ENCODE measurements at regions not wholly inside any gene's neighbourhood (a gene's known extent, or its start where the extent isn't known, plus 50 kb on each side); places are given as distances from the start of the nearest gene placed in this dataset.

DNA sequence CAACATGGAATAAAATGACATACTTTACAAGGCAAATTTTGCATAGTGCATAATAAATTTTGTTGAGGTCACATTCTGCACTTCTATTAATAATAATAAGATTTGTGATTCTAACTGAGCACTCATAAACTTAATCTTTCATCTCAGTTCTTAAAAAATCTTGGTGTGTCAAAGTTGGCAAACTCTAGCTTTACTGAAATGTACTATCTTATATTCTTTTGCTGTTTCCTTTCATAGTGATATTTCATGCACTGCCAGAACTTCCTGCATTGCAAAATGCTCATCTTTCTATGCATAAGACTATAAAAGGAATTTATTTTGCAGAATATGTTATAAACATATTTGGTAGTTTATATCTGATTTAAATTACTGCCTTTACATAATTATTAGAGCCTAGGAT, 797.6 kb downstream of the ADGRL2 start:
- peaks cover 6% of the 10 kb centered on the region for H3K9me3 Mint-ChIP-seq (ENCODE audit: unreplicated experiment)
- H3K27ac Mint-ChIP-seq (ENCODE audit: unreplicated experiment), result no peak overlapping the region
- TF ChIP-seq, protein P1, sequence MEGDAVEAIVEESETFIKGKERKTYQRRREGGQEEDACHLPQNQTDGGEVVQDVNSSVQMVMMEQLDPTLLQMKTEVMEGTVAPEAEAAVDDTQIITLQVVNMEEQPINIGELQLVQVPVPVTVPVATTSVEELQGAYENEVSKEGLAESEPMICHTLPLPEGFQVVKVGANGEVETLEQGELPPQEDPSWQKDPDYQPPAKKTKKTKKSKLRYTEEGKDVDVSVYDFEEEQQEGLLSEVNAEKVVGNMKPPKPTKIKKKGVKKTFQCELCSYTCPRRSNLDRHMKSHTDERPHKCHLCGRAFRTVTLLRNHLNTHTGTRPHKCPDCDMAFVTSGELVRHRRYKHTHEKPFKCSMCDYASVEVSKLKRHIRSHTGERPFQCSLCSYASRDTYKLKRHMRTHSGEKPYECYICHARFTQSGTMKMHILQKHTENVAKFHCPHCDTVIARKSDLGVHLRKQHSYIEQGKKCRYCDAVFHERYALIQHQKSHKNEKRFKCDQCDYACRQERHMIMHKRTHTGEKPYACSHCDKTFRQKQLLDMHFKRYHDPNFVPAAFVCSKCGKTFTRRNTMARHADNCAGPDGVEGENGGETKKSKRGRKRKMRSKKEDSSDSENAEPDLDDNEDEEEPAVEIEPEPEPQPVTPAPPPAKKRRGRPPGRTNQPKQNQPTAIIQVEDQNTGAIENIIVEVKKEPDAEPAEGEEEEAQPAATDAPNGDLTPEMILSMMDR (IDR thresholded peaks at IDR 0.05), result no peak
- DNase-seq (ENCODE audit: extremely low spot score, unreplicated experiment), result no peak
- H3K4me1 Mint-ChIP-seq (ENCODE audit: unreplicated experiment), result peaks cover 17% of the 10 kb centered on the region
- no peaks in the 10 kb centered on the region for H3K27me3 Mint-ChIP-seq (ENCODE audit: unreplicated experiment)
- H3K4me3 Mint-ChIP-seq (ENCODE audit: unreplicated experiment), result no peak overlapping the region
- peaks cover 2% of the 10 kb centered on the region for H3K36me3 Mint-ChIP-seq (ENCODE audit: unreplicated experiment)

DNA sequence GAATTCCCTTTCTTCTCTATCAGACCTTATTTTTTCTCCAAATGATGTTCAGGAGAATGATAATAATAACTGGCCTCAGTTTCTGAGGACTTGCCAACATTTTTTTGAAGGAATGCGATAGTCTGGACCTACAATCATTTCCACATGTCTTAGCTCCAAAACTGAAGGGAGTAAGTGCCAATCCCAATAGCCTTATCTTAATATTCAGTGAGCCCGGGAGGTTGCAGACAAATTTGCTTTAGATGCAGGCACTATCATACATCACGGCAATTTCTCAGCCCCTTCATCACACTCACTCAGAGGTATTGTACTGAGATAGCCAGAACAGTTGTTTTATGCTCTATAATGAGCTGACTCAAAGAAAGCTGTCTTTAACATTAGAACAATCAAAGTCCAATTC, 796.9 kb downstream of the ADGRL2 start:
- DNase-seq (ENCODE audit: extremely low spot score, unreplicated experiment), result no peak
- Mint-ChIP-seq H3K4me1 (ENCODE audit: unreplicated experiment) (peaks cover 17% of the 10 kb centered on the region), H3K36me3 (ENCODE audit: unreplicated experiment) (peaks cover 2% of the 10 kb centered on the region), H3K27ac (ENCODE audit: unreplicated experiment) (no peak overlapping the region), H3K27me3 (ENCODE audit: unreplicated experiment) (no peaks in the 10 kb centered on the region), H3K4me3 (ENCODE audit: unreplicated experiment) (no peak overlapping the region), H3K9me3 (ENCODE audit: unreplicated experiment) (peaks cover 6% of the 10 kb centered on the region)
- TF ChIP-seq, protein P1 (IDR thresholded peaks at IDR 0.05), result no peak

GRCh38 chr1:82597141-82597540, 796.4 kb downstream of the ADGRL2 start:
- TF ChIP-seq, protein P1 (IDR thresholded peaks at IDR 0.05), result no peak

GRCh38 chr1:82593561-82593960, 792.8 kb downstream of the ADGRL2 start:
- Mint-ChIP-seq H3K27me3 (ENCODE audit: unreplicated experiment) (no peaks in the 10 kb centered on the region), H3K4me1 (ENCODE audit: unreplicated experiment) (peaks cover 17% of the 10 kb centered on the region), H3K36me3 (ENCODE audit: unreplicated experiment) (no peaks in the 10 kb centered on the region), H3K27ac (ENCODE audit: unreplicated experiment) (no peak overlapping the region), H3K4me3 (ENCODE audit: unreplicated experiment) (no peak overlapping the region), H3K9me3 (ENCODE audit: unreplicated experiment) (no peaks in the 10 kb centered on the region)
- TF ChIP-seq, protein P1 (IDR thresholded peaks at IDR 0.05), result no peak
- DNase-seq (ENCODE audit: extremely low spot score, unreplicated experiment), result no peak

More at GRCh38 chr1:82597141-82597540, 796.4 kb downstream of the ADGRL2 start:
- no peak for DNase-seq (ENCODE audit: extremely low spot score, unreplicated experiment)
- Mint-ChIP-seq H3K9me3 (ENCODE audit: unreplicated experiment) (peaks cover 6% of the 10 kb centered on the region), H3K4me1 (ENCODE audit: unreplicated experiment) (peaks cover 17% of the 10 kb centered on the region), H3K4me3 (ENCODE audit: unreplicated experiment) (no peak overlapping the region), H3K36me3 (ENCODE audit: unreplicated experiment) (peaks cover 2% of the 10 kb centered on the region), H3K27me3 (ENCODE audit: unreplicated experiment) (no peaks in the 10 kb centered on the region), H3K27ac (ENCODE audit: unreplicated experiment) (no peak overlapping the region)

GRCh38 chr1:82589588-82589987, 788.9 kb downstream of the ADGRL2 start:
- TF ChIP-seq, protein P1 (IDR thresholded peaks at IDR 0.05), result no peak
- H3K27ac Mint-ChIP-seq (ENCODE audit: unreplicated experiment), result no peak overlapping the region
- H3K9me3 Mint-ChIP-seq (ENCODE audit: unreplicated experiment), result no peaks in the 10 kb centered on the region
- no peak overlapping the region for H3K4me3 Mint-ChIP-seq (ENCODE audit: unreplicated experiment)
- no peak for DNase-seq (ENCODE audit: extremely low spot score, unreplicated experiment)
- H3K4me1 Mint-ChIP-seq (ENCODE audit: unreplicated experiment), result no peaks in the 10 kb centered on the region
- H3K36me3 Mint-ChIP-seq (ENCODE audit: unreplicated experiment), result no peaks in the 10 kb centered on the region
- no peaks in the 10 kb centered on the region for H3K27me3 Mint-ChIP-seq (ENCODE audit: unreplicated experiment)

All from osteocyte (in vitro differentiated cells).